ENCODE measurements at regions not wholly inside any gene's neighbourhood (a gene's known extent, or its start where the extent isn't known, plus 50 kb on each side); places are given as distances from the start of the nearest gene placed in this dataset.

- TF ChIP-seq CTCF (IDR thresholded peaks at IDR 0.05) = no peak
- no peak for TF ChIP-seq POLR2A (IDR thresholded peaks at IDR 0.05)
Observed at GRCh38 chr10:60446070-60446833, 56.6 kb upstream of the ANK3 start.

All from lower leg skin (tissue), 3 donors.